K562 (cell line): ENCODE measurements at regions not wholly inside any gene's neighbourhood (a gene's known extent, or its start where the extent isn't known, plus 50 kb on each side); places are given as distances from the start of the nearest gene placed in this dataset.

ENCODE experiments used
- ATAC-seq: fragments of 200-7000 bp; cut with Tn5 transposase; 3 replicates; pipeline ENCODE4 v1.9.1; 2020; ENCODE audit warnings: moderate library complexity
- BruUV-seq: library from RNA; stranded (reverse); fragments of 400-500 nt; replicated peaks from 2 replicates; lab custom pipeline; 2021; lab: Mats Ljungman, UMichigan
- CTCF ChIA-PET: fragments of 300-600 bp; formaldehyde crosslinking; extraction: SDS; loops from one replicate; lab custom pipeline; 2021; ENCODE audit warnings: low intra/inter-chr PET ratio; lab: Yijun Ruan, JAX
- POLR2A ChIA-PET: fragments of 300-600, 350-650 bp; sonication (Branson Sonifier 250); formaldehyde crosslinking; extraction: SDS; loops from one replicate; lab custom pipeline; 2021; ENCODE audit warnings: antibody characterized with exemption, inconsistent platforms; lab: Yijun Ruan, JAX
- DNase-seq, 4 experiments: peaks; one replicate each; pipeline versions ENCODE4 v3.0.0 to v3.0.0-alpha.2; 2011 to 2018; ENCODE audit warnings: low spot score in 3 of 4, mixed read lengths in 3 of 4; ENCODE audit errors: extremely low read depth in 1 of 4
- FAIRE-seq: peaks from 2 replicates; lab custom pipeline; 2011; peaks lifted over from hg19 to GRCh38; lab: Jason Lieb, UNC
- H2AFZ ChIP-seq: 2 replicates; pipeline ENCODE4 v1.6.0; 2011; ENCODE audit warnings: low read depth, low read length, control low read depth, inconsistent platforms
- H3K27ac ChIP-seq: fragments of 200-600 bp; 3 replicates; pipeline ENCODE4 v1.8.0; 2011; ENCODE audit warnings: low read depth, mild to moderate bottlenecking, control low read depth, inconsistent platforms, low read length, moderate library complexity, mixed read lengths; ENCODE audit errors: extremely low read depth
- H3K27me3 ChIP-seq, 2 experiments: fragments of 300-600 bp in 1 of 2; 2 replicates in 1 of 2; 3 replicates in 1 of 2; pipeline versions ENCODE4 v1.6.0 to v1.8.0; 2011; ENCODE audit warnings: inconsistent platforms in 2 of 2, low read length in 2 of 2, mild to moderate bottlenecking in 1 of 2, mixed read lengths in 1 of 2, moderate library complexity in 1 of 2; ENCODE audit not compliant: control insufficient read depth in 2 of 2, insufficient read depth in 2 of 2
- H3K36me3 ChIP-seq: fragments of 300-600 bp; 3 replicates; pipeline ENCODE4 v1.8.0; 2011; ENCODE audit warnings: mild to moderate bottlenecking, low read length, inconsistent platforms; ENCODE audit not compliant: control insufficient read depth, insufficient read depth
- H3K4me1 ChIP-seq, 2 experiments: fragments of 200-600 bp in 1 of 2; replicated peaks in 1 of 2; 2 replicates in 1 of 2; 3 replicates in 1 of 2; pipeline versions ENCODE4 v1.5.1 to v1.8.0; 2011; ENCODE audit warnings: inconsistent platforms in 2 of 2, low read length in 2 of 2, mild to moderate bottlenecking in 1 of 2, mixed read lengths in 1 of 2, moderate library complexity in 1 of 2; ENCODE audit not compliant: control insufficient read depth in 2 of 2, insufficient read depth in 2 of 2
- H3K4me2 ChIP-seq: 2 replicates; pipeline ENCODE4 v1.6.1; 2011; ENCODE audit warnings: low read length, control low read depth, inconsistent platforms, mixed read lengths; ENCODE audit not compliant: insufficient read depth
- H3K4me3 ChIP-seq: fragments of 200-600 bp; sonication (generic), shearing (Covaris generic); 2 replicates; pipeline ENCODE4 v1.5.1; 2016; ENCODE audit warnings: control low read depth, inconsistent platforms
- H3K79me2 ChIP-seq: fragments of 200-600 bp; 3 replicates; pipeline ENCODE4 v1.8.0; 2011; ENCODE audit warnings: low read length, inconsistent platforms; ENCODE audit not compliant: control insufficient read depth, insufficient read depth
- H3K9ac ChIP-seq, 2 experiments: 2 replicates each; pipeline versions ENCODE4 v1.6.0 to v1.6.1; 2011; ENCODE audit warnings: low read depth in 2 of 2, low read length in 2 of 2, control low read depth in 1 of 2, inconsistent platforms in 1 of 2, mild to moderate bottlenecking in 1 of 2, mixed read lengths in 1 of 2; ENCODE audit not compliant: insufficient read depth in 1 of 2
- H3K9me1 ChIP-seq: one replicate; pipeline ENCODE4 v1.6.0; 2011; ENCODE audit warnings: inconsistent platforms, mild to moderate bottlenecking, low read length, moderate library complexity; ENCODE audit not compliant: control insufficient read depth, insufficient read depth
- H3K9me3 ChIP-seq: replicated peaks from 2 replicates; pipeline ENCODE4 v1.5.1; 2011; ENCODE audit warnings: low read depth, low read length, inconsistent platforms; ENCODE audit not compliant: control insufficient read depth, insufficient read depth
- H4K20me1 ChIP-seq: replicated peaks from 2 replicates; pipeline ENCODE4 v1.6.1; 2011; ENCODE audit warnings: low read length, inconsistent platforms, mixed read lengths; ENCODE audit not compliant: control insufficient read depth, insufficient read depth
- ATF1 ChIP-seq, 2 experiments: fragments of 450-650 bp in 1 of 2; IDR thresholded peaks; 2 replicates each; pipeline ENCODE4 v1.6.1; 2016; ENCODE audit warnings: missing compliant biosample characterization in 1 of 2, missing genetic modification characterization in 1 of 2
- ATF7 ChIP-seq: fragments of 450-650 bp; IDR thresholded peaks from 2 replicates; pipeline ENCODE4 v1.7.1; 2014; ENCODE audit warnings: mild to moderate bottlenecking, moderate library complexity
- IRF2 ChIP-seq: sonication (generic); formaldehyde crosslinking; IDR thresholded peaks from 2 replicates; pipeline ENCODE4 v1.8.1; 2022; ENCODE audit warnings: mild to moderate bottlenecking, missing genetic modification reagents
- NFRKB ChIP-seq: fragments of 450-650 bp; IDR thresholded peaks from 2 replicates; pipeline ENCODE4 v1.6.1; 2016; ENCODE audit warnings: low read depth
- PHF20 ChIP-seq: fragments of 450-650 bp; IDR thresholded peaks from 2 replicates; pipeline ENCODE4 v1.6.1; 2018; ENCODE audit not compliant: partially characterized antibody
- RAD51 ChIP-seq: fragments of 450-650 bp; IDR thresholded peaks from 2 replicates; pipeline ENCODE4 v1.7.1; 2016; ENCODE audit warnings: low read depth, mild to moderate bottlenecking, borderline replicate concordance
- RFX1 ChIP-seq: fragments of 450-650 bp; IDR thresholded peaks from 2 replicates; pipeline ENCODE4 v1.6.1; 2016; ENCODE audit warnings: mild to moderate bottlenecking, moderate library complexity
- SAFB2 ChIP-seq: fragments of 200-400 bp; formaldehyde crosslinking; IDR thresholded peaks from 2 replicates; pipeline ENCODE4 v1.6.1; 2018; ENCODE audit warnings: borderline replicate concordance, low read length, low read depth, moderate library complexity; ENCODE audit not compliant: severe bottlenecking
- USF1 ChIP-seq: sonication (generic); formaldehyde crosslinking; IDR thresholded peaks from 2 replicates; pipeline ENCODE4 v1.9.0; 2022; ENCODE audit warnings: mild to moderate bottlenecking, missing genetic modification reagents
- USF2 ChIP-seq: sonication (generic); formaldehyde crosslinking; IDR thresholded peaks from 2 replicates; pipeline ENCODE4 v1.5.0; 2020; ENCODE audit warnings: missing genetic modification reagents
- ZBED1 ChIP-seq: IDR thresholded peaks from 2 replicates; pipeline ENCODE4 v1.6.1; 2014
- ZNF175 ChIP-seq: fragments of 200-800 bp; sonication (Bioruptor generic); IDR thresholded peaks from 2 replicates; pipeline ENCODE4 v1.6.1; 2016; ENCODE audit warnings: low read depth, mild to moderate bottlenecking, missing genetic modification characterization, missing compliant biosample characterization
- ZNF347 ChIP-seq: fragments of 450-650 bp; formaldehyde crosslinking; IDR thresholded peaks from 2 replicates; pipeline ENCODE4 v1.4.0; 2020; ENCODE audit warnings: low read depth, mild to moderate bottlenecking, moderate library complexity
- ZNF57 ChIP-seq: fragments of 450-650 bp; formaldehyde crosslinking; IDR thresholded peaks from 2 replicates; pipeline ENCODE4 v1.4.0; 2020; ENCODE audit warnings: mild to moderate bottlenecking, moderate library complexity
- WGBS: fragments of 100-300 bp; shearing (Covaris generic); methylation state at CpG from one replicate; pipeline ENCODE4 v1.1.6; 2016; ENCODE audit warnings: low coverage, mixed read lengths; ENCODE audit not compliant: insufficient coverage; ENCODE audit errors: missing lambda C conversion rate; 5-methylcytosine and 5-hydroxymethylcytosine counted together
- in situ Hi-C: fragments of 300-500 bp; cut with MboI; formaldehyde crosslinking; loops from 4 replicates; pipeline ENCODE4 v1.15.0; 2018; ENCODE audit warnings: inconsistent platforms, mixed read lengths
- intact Hi-C: fragments of 100-400 bp; cut with micrococcal nuclease; formaldehyde crosslinking; loops from 2 replicates; pipeline ENCODE4 v1.14.2; 2022
- TF ChIP-seq, protein P1 (sequence below): sonication (generic); formaldehyde crosslinking; IDR thresholded peaks from 2 replicates; pipeline ENCODE4 v1.8.0; 2022; ENCODE audit warnings: mild to moderate bottlenecking, missing genetic modification reagents
- TF ChIP-seq, protein P2 (sequence below), 2 experiments: fragments of 450-650 bp; IDR thresholded peaks; 2 replicates each; pipeline ENCODE4 v1.6.1; 2016

GRCh38 chr4:32429151-32429550 is 1709.0 kb downstream of the PCDH7 start (continued):
- TF ChIP-seq, protein P1, sequence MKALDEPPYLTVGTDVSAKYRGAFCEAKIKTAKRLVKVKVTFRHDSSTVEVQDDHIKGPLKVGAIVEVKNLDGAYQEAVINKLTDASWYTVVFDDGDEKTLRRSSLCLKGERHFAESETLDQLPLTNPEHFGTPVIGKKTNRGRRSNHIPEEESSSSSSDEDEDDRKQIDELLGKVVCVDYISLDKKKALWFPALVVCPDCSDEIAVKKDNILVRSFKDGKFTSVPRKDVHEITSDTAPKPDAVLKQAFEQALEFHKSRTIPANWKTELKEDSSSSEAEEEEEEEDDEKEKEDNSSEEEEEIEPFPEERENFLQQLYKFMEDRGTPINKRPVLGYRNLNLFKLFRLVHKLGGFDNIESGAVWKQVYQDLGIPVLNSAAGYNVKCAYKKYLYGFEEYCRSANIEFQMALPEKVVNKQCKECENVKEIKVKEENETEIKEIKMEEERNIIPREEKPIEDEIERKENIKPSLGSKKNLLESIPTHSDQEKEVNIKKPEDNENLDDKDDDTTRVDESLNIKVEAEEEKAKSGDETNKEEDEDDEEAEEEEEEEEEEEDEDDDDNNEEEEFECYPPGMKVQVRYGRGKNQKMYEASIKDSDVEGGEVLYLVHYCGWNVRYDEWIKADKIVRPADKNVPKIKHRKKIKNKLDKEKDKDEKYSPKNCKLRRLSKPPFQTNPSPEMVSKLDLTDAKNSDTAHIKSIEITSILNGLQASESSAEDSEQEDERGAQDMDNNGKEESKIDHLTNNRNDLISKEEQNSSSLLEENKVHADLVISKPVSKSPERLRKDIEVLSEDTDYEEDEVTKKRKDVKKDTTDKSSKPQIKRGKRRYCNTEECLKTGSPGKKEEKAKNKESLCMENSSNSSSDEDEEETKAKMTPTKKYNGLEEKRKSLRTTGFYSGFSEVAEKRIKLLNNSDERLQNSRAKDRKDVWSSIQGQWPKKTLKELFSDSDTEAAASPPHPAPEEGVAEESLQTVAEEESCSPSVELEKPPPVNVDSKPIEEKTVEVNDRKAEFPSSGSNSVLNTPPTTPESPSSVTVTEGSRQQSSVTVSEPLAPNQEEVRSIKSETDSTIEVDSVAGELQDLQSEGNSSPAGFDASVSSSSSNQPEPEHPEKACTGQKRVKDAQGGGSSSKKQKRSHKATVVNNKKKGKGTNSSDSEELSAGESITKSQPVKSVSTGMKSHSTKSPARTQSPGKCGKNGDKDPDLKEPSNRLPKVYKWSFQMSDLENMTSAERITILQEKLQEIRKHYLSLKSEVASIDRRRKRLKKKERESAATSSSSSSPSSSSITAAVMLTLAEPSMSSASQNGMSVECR (CRISPR knock-in tag) = no peak
- TF ChIP-seq SAFB2 = no peak

DNA sequence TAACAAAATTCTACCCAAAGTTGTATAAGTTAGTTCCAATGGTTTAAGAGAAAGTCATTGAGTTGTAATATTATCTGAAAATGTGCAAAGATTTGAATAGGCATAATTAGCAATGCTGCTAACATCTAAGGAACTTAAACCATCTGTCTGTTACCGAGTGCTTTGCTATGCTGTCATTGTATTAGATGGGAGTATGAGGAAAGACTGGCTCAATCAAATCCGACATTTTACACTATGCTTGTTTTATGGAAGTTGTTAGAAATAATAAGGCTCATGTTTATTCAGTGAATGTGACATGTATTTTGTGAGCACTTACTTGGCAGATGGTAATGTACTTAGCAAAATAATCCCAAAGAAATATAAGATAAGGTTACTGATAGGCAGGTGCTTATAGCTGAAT is 1715.1 kb downstream of the PCDH7 start:
- H3K9me1 ChIP-seq = no peaks in the 10 kb centered on the region
- H3K4me1 ChIP-seq = no peaks in the 10 kb centered on the region
- H3K27ac ChIP-seq = no peak overlapping the region
- no peak overlapping the region for H3K4me3 ChIP-seq
- no peaks in the 10 kb centered on the region for H4K20me1 ChIP-seq
- in situ Hi-C loops = no loop called here
- no peak overlapping the region for H3K4me2 ChIP-seq
- no peak overlapping the region for H3K9ac ChIP-seq
- DNase-seq (no peak), FAIRE-seq (no peak), ATAC-seq (no peak)
- BruUV-seq = no TSS peak
- no peaks in the 10 kb centered on the region for H3K36me3 ChIP-seq
- no peak overlapping the region for H2AFZ ChIP-seq
- ChIA-PET POLR2A (no interaction called here), CTCF (no interaction called here)
- H3K9me3 ChIP-seq = no peaks in the 10 kb centered on the region
- intact Hi-C loops = no loop called here
- WGBS = 3% methylated on average over 2 of the region's 2 CpGs
- no peaks in the 10 kb centered on the region for H3K79me2 ChIP-seq
- H3K27me3 ChIP-seq = no peaks in the 10 kb centered on the region
- TF ChIP-seq IRF2 (CRISPR knock-in tag) (no peak), ATF1 (CRISPR knock-in tag; IDR thresholded peaks at IDR 0.05) (no peak), ATF1 (tag; IDR thresholded peaks at IDR 0.05) (no peak), ZNF175 (CRISPR knock-in tag) (no peak), ZBED1 (no peak), ZNF57 (CRISPR knock-in tag) (no peak), PHF20 (no peak), RAD51 (no peak), USF1 (CRISPR knock-in tag) (no peak), ZNF347 (CRISPR knock-in tag) (no peak), NFRKB (no peak), USF2 (CRISPR knock-in tag) (no peak), ATF7 (no peak), RFX1 (no peak)
- TF ChIP-seq, protein P2, sequence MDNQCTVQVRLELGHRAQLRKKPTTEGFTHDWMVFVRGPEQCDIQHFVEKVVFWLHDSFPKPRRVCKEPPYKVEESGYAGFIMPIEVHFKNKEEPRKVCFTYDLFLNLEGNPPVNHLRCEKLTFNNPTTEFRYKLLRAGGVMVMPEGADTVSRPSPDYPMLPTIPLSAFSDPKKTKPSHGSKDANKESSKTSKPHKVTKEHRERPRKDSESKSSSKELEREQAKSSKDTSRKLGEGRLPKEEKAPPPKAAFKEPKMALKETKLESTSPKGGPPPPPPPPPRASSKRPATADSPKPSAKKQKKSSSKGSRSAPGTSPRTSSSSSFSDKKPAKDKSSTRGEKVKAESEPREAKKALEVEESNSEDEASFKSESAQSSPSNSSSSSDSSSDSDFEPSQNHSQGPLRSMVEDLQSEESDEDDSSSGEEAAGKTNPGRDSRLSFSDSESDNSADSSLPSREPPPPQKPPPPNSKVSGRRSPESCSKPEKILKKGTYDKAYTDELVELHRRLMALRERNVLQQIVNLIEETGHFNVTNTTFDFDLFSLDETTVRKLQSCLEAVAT (IDR thresholded peaks at IDR 0.05) = no peak
